Progenitor cell of endocrine pancreas (in vitro differentiated cells): ENCODE measurements at regions not wholly inside any gene's neighbourhood (a gene's known extent, or its start where the extent isn't known, plus 50 kb on each side); places are given as distances from the start of the nearest gene placed in this dataset.
"Not testable (repeated sequence)": the region's sequence is repeated elsewhere in the genome, so short reads cannot be mapped to it uniquely, and the experiment has no call there.

ENCODE experiments used
- DNase-seq: peaks from one replicate; pipeline ENCODE4 v3.0.0; 2021; ENCODE audit warnings: low spot score; ENCODE audit not compliant: unreplicated experiment
- H3K27ac Mint-ChIP-seq: 2 replicates; pipeline ENCODE4 v1.8.0; 2021; ENCODE audit warnings: mild to moderate bottlenecking, moderate library complexity, mixed read lengths
- H3K27me3 Mint-ChIP-seq: 2 replicates; pipeline ENCODE4 v1.8.0; 2021; ENCODE audit warnings: mixed read lengths
- H3K36me3 Mint-ChIP-seq: 2 replicates; pipeline ENCODE4 v1.8.0; 2022; ENCODE audit warnings: mixed read lengths; ENCODE audit not compliant: insufficient read depth
- H3K4me1 Mint-ChIP-seq: 2 replicates; pipeline ENCODE4 v1.8.0; 2021; ENCODE audit warnings: low read depth, mixed read lengths
- H3K4me3 Mint-ChIP-seq: 2 replicates; pipeline ENCODE4 v1.8.0; 2021; ENCODE audit warnings: low read depth, mild to moderate bottlenecking, moderate library complexity, mixed read lengths
- H3K9me3 Mint-ChIP-seq: 2 replicates; pipeline ENCODE4 v1.8.0; 2021; ENCODE audit warnings: low read depth, mixed read lengths
- TF ChIP-seq, protein P1 (sequence below): fragments of 200-600 bp; sonication (generic); IDR thresholded peaks from one replicate; pipeline ENCODE4 v1.5.0; 2021; ENCODE audit warnings: antibody characterized with exemption, mild to moderate bottlenecking; ENCODE audit not compliant: unreplicated experiment

DNA sequence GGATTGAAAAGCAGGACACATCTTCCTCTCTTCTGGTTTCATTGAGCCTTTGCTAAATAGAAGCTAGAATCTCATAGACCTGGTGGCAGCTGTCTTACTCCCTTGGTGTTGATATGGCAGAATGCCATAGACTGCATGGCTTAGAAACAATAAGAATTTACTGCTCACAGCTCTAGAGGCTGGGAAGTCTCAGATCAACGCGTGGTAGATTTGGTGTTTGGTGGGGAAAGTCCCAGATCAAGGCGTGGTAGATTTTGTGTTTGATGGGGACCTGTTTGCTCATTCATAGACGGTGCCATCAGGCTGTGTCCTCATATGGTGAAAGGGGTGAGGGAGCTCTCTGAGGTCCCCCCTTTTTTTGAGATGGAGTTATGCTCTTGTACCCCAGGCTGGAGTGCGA is 57.6 kb upstream of the PPP2R3B start:
- Mint-ChIP-seq H3K4me3 (no peak overlapping the region), H3K36me3 (no peaks in the 10 kb centered on the region), H3K27ac (no peak overlapping the region), H3K9me3 (peaks cover 8% of the 10 kb centered on the region), H3K4me1 (peaks cover 11% of the 10 kb centered on the region), H3K27me3 (peaks cover 37% of the 10 kb centered on the region)
- TF ChIP-seq, protein P1, sequence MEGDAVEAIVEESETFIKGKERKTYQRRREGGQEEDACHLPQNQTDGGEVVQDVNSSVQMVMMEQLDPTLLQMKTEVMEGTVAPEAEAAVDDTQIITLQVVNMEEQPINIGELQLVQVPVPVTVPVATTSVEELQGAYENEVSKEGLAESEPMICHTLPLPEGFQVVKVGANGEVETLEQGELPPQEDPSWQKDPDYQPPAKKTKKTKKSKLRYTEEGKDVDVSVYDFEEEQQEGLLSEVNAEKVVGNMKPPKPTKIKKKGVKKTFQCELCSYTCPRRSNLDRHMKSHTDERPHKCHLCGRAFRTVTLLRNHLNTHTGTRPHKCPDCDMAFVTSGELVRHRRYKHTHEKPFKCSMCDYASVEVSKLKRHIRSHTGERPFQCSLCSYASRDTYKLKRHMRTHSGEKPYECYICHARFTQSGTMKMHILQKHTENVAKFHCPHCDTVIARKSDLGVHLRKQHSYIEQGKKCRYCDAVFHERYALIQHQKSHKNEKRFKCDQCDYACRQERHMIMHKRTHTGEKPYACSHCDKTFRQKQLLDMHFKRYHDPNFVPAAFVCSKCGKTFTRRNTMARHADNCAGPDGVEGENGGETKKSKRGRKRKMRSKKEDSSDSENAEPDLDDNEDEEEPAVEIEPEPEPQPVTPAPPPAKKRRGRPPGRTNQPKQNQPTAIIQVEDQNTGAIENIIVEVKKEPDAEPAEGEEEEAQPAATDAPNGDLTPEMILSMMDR: no peak
- DNase-seq: no peak

DNA sequence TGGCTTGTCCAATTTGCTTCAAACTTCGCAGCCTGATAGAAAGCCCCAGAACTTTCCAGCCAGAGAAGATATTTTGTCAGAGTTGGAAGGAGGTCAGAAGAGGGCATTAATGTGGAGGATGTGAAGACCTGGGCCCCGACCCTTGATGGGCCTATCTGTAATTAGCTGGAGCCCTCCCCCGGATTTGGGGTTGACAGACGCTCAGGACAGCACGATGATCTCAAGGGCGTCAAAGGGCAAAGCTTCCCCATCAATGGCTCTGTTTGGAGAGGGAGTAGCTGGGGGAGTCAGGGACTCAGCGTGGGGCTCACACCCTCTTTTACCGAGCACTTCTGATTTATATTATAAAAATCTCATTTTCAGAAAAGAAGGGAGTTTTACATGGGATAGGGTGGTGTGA is 59.0 kb upstream of the PPP2R3B start:
- no peak for DNase-seq
- no peaks in the 10 kb centered on the region for H3K9me3 Mint-ChIP-seq

DNA sequence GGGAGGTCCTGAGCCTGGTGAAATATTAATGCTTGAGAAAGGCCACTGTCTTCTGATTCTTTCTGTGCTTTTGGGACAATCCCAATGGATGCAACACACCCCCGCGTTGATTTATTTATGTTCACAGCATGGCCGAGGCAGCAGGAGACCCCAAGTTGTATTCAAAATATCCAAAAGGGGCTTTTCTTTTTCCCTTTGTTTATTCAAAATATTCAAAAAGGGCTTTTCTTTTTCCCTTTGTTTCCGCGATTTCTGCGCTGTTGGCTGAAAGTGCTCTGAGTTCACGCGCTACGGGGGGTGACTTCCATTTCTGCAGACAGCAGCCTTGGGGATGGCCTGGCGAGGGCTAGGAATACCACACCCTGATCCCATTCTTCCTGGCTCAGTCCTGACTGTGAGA is 59.5 kb upstream of the PPP2R3B start:
- Mint-ChIP-seq H3K27me3 (peaks cover 37% of the 10 kb centered on the region), H3K4me1 (peaks cover 11% of the 10 kb centered on the region), H3K9me3 (no peaks in the 10 kb centered on the region), H3K27ac (no peak overlapping the region), H3K4me3 (no peak overlapping the region), H3K36me3 (no peaks in the 10 kb centered on the region)
- no peak for DNase-seq
- TF ChIP-seq, protein P1: no peak

More for the DNA sequence above, 59.0 kb upstream of the PPP2R3B start:
- no peak overlapping the region for H3K27ac Mint-ChIP-seq
- peaks cover 11% of the 10 kb centered on the region for H3K4me1 Mint-ChIP-seq
- no peak overlapping the region for H3K4me3 Mint-ChIP-seq
- no peaks in the 10 kb centered on the region for H3K36me3 Mint-ChIP-seq
- peaks cover 37% of the 10 kb centered on the region for H3K27me3 Mint-ChIP-seq
- TF ChIP-seq, protein P1: no peak

DNA sequence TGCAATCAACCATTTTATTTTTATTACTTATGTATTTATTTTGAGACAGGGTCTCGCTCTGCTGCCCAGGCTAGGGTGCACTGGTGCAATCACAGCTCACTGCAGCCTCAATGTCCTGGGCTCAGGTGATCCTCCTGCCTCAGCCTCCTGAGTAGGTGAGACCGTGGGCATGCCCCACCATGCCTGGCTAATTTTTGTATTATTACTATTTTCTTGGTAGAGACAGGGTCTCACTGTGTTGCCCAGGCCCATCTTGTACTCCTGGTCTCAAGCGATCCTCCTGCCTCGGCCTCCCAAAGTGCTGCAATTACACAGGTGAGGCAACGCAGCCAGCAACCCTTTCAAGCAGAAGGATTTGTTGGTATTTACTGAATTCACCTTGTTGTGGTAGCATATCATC is 60.3 kb upstream of the PPP2R3B start:
- H3K27me3 Mint-ChIP-seq: peaks cover 37% of the 10 kb centered on the region
- no peak overlapping the region for H3K4me3 Mint-ChIP-seq
- no peak overlapping the region for H3K27ac Mint-ChIP-seq
- no peaks in the 10 kb centered on the region for H3K36me3 Mint-ChIP-seq
- no peak for DNase-seq
- H3K4me1 Mint-ChIP-seq: peaks cover 11% of the 10 kb centered on the region
- TF ChIP-seq, protein P1: no peak
- H3K9me3 Mint-ChIP-seq: no peaks in the 10 kb centered on the region

DNA sequence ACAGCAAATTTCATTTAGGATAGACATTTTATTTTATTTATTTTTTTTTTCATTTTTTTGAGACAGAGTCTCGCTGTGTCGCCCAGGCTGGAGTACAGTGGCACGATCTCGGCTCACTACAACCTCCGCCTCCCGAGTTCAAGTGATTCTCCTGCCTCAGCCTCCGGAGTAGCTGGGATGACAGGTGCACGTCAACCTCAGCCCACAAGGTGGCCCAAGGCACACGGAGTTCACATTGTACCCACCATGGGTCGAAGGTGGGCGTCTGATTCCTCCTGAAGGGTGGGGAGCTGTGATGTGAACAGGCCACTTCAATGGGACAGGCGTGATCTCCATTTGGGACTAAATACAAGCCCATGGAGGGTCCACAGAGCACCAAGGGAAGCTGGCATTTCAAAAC is 65.0 kb upstream of the PPP2R3B start:
- H3K4me3 Mint-ChIP-seq, H3K36me3 Mint-ChIP-seq, H3K9me3 Mint-ChIP-seq, H3K4me1 Mint-ChIP-seq, DNase-seq, H3K27ac Mint-ChIP-seq: not testable (repeated sequence)
- peaks cover 11% of the 10 kb centered on the region for H3K27me3 Mint-ChIP-seq
- TF ChIP-seq, protein P1: peak; percentile 15
